NCI-H1436 treated with DMSO at 0.1 percent for 48 hours (cell line): ENCODE measurements at regions not wholly inside any gene's neighbourhood (a gene's known extent, or its start where the extent isn't known, plus 50 kb on each side); places are given as distances from the start of the nearest gene placed in this dataset.
"Not testable (repeated sequence)": the region's sequence is repeated elsewhere in the genome, so short reads cannot be mapped to it uniquely, and the experiment has no call there.

Experiments used
- DNase-seq: peaks from one replicate; lab custom pipeline; 2025; lab: John Stamatoyannopoulos, UW

GRCh38 chr12:97713270-97713669 is 250.7 kb downstream of the RMST start:
- no peak for DNase-seq

GRCh38 chr12:97714107-97714563 is 251.5 kb downstream of the RMST start:
- DNase-seq = no peak

DNA sequence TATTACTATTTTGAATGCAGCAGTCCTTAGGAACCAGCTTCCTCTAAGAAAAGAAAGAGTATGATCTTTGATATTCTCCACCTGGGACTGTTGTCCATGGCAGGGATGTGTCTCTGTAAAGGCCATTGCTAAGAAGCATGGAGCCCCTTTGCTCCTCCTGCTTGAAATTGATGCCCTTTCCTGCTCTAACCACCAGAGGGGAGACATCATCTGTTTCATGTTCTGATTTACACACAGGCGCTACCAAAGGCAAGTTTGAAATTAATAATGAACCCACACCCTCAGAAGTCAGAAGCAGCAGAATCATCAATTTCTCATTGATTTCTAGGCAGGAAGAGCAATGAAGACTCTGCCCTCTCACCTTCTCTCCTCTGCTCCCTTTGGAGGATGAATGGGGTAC is 253.8 kb downstream of the RMST start:
- DNase-seq = no peak

DNA sequence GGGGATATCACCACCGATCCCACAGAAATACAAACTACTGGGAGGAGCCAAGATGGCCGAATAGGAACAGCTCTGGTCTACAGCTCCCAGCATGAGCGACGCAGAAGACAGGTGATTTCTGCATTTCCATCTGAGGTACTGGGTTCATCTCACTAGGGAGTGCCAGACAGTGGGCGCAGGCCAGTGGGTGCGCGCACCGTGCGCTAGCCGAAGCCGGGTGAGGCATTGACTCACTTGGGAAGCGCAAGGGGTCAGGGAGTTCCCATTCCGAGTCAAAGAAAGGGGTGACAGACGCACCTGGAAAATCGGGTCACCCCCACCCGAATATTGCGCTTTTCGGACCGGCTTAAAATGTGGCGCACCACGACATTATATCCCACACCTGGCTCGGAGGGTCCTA is 261.2 kb downstream of the RMST start:
- not testable (repeated sequence) for DNase-seq

- no peak for DNase-seq
Measured at GRCh38 chr12:97745406-97746101, 282.9 kb downstream of the RMST start.

DNA sequence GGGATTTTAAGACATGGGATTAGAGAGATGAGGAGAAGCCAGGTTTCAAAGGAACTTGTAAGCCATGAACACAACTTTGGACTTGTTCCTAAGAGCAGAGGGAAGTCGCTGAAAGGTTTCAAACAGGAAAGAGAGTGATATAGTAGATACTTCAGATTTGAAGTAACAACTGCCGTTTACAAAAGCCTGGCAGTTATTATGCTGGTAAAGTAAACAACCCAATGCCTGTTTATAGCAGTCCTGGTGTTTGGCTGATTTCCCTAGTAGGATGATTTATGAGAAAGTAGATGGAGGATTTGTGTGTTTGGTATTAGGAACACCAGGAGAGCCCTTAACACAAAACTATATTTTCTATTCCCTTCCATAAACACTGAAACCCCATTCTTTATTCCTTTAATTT is 285.7 kb downstream of the RMST start:
- peak; percentile 71 for DNase-seq

- DNase-seq = no peak
Measured at GRCh38 chr12:97751704-97752103, 289.1 kb downstream of the RMST start.

DNA sequence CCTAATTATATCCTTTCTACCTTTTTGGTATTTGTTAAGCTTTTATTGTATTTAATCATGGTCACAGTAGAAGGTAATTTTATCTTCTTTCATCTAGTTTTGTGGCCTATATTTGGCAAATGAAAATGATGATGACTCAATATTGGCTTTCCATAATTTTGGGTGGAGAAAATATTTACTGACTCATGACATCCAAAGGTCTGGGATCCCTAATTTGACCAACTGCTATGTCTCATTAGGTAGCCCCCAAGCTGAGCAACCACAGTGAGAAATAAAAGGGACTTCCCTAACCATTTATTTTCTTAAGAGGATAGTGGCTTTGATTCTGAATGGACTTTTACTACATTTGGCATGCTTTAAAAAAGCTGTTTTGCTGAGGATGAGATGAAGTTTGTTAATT is 289.5 kb downstream of the RMST start:
- no peak for DNase-seq

DNA sequence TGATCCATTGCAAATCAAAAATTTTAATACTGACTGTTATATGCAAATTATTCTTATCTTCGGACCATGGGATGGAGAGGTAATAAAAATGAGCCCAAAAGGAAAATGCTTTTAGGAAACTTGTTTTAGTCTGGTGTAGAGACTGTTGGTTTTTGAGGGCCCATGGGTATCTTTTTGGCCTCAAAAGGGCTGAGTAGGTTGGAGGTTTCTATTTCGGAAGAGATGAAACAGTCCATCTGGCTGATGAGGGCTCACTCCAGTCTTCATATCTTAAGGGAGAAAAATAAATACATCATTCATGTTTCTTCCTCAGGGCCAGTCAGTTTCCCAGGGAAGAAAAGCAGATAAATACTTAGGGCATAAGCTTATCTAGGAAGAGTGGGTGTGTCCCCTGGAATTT is 290.7 kb downstream of the RMST start:
- DNase-seq = no peak

- DNase-seq = no peak
Measured at GRCh38 chr12:97754306-97754705, 291.7 kb downstream of the RMST start.

DNA sequence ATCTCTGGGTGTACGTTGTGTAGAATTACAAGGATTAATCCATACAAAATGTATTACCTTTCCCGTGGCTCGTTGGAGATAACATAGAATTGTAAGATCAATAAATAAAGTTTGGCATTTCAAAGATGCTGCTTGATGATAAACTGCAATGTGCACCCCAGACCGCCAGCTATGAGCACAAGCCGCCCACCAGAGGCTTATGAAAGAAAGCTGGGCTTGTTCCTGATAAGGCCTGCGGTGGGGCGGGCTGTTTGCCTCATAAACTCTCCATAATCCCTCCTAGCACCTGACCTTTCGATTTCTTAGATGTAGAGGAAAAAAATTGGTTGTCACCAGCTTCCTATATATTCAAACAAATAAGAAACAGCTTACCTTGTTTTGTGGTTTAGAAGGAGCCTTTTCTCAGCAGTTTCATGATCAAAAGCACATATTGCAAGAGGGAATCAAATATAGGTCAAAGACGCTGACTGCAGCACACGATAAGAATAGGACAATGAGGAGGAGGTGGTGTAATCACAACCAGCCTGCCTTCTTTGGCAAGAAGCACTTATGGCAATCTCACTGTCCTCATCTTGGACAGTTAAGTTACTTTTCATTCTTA is 293.6 kb downstream of the RMST start:
- DNase-seq = no peak

DNA sequence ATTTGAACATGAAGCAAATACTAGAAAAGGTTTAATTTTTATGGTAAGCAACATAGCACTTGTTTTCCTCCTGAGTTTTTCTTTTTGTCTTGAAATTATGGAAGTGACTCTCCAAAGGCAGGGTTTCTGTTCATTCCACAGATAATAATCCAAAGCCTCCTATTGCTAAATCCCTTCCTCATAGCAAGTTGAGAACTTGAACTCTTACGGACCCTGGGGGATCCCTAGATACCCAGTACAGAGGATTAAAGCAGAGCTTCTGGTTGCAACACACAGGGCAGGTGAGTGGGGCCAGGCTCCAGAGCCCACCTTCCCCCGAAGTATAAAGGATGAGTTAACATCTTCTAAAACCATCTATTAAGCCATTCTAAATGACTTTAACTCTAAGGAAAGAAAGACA is 294.1 kb downstream of the RMST start:
- DNase-seq = no peak

- DNase-seq = no peak
Measured at GRCh38 chr12:97757481-97758193, 295.0 kb downstream of the RMST start.

- DNase-seq = no peak
Measured at GRCh38 chr12:97758194-97758501, 295.5 kb downstream of the RMST start.

- DNase-seq = no peak
Measured at GRCh38 chr12:97758586-97758985, 296.0 kb downstream of the RMST start.

- no peak for DNase-seq
Measured at GRCh38 chr12:97760601-97761000, 298.0 kb downstream of the RMST start.

DNA sequence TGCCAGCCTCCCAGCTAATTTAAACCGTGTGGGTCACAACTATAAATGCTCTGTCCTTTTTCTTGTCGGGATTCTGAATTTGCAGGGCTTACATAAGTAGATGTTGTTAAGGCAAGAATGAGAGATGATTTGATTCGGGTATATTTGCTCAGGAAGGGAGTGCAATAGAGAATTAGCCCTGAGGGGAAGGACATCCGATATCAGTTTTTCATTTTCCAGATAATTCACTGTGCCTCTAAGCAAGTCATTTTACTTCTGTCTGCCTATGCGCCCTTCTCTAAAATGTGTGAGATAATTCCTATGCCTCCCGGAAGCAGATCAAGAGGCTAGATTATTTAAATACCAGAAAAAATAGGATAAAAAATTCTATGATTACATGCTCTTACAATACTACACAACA is 300.5 kb downstream of the RMST start:
- DNase-seq = no peak

DNA sequence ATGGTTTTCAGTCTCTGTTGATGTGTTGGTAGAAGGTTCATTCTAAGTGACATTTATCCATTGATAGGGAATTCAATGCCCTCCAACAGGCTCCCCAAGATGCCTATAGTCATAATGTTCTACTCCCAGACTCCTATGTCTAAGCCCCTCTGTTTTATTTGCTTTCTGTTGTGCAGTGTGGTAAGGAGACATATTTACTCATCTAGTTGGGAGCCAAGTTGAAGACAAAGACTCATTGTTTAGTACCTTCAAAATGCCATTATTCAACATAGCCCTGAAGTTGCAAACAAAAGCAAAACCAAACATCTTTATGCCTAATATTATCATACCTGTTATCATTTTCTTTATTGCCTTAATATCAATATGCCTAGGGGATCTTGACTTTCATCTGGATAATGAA is 302.1 kb downstream of the RMST start:
- DNase-seq = no peak

DNA sequence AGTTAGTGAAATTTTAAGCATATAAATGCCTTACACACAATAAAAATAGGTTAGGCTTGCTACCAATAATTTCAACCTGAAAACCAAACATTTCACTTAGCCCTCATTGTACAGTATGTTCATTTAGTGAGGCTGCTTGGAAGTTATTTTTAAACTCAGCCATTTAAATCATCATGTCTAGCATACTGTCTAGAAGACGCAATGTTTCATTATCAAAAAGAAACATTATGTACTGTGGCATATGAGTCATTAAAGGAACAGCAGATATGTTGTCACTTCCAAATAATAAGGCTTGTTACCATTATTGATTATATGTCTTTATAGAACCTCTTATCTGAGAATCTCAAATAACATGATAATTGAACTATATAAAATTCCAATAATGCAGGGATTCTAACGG is 304.7 kb downstream of the RMST start:
- no peak for DNase-seq

- DNase-seq = no peak
Measured at GRCh38 chr12:97778111-97778510, 315.5 kb downstream of the RMST start.

DNA sequence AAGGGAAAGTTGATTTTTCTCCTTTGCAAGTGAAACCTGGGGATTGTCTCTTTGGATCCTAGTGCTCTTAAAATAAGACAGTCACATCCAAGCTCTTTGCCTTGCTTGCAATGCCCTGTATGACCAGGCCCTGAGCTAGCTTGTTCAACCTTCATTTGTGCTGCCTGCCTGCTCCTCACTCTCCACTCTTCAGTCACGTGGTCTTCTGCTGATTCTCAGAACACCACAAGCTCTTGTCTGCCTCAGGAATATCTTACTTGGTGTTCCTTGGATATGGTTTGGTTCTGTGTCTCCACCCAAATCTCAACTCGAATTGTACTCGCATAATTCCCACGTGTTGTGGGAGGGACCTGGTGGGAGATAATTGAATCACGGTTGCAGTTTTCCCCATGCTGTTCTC is 318.7 kb downstream of the RMST start:
- DNase-seq = no peak

DNA sequence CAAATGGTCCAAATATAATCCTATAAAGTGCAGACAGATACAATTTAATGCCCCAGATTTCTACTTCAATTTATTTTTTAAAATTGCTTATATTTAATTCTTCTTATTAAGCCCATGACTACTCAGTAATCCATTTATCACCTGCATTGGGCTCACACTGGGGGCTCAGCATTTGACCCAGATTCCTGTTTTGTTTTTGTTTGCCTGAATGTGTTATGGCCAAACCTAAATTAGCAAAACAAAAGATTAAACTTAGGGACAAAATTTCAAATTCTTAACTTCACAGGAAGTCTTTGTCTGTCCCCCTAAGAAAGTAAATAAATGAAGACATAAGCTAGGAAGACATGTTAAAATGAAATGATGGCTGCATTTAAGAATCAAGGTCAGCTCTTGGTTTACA is 322.3 kb downstream of the RMST start:
- DNase-seq = no peak

- DNase-seq = no peak
Measured at GRCh38 chr12:97790281-97790680, 327.7 kb downstream of the RMST start.

DNA sequence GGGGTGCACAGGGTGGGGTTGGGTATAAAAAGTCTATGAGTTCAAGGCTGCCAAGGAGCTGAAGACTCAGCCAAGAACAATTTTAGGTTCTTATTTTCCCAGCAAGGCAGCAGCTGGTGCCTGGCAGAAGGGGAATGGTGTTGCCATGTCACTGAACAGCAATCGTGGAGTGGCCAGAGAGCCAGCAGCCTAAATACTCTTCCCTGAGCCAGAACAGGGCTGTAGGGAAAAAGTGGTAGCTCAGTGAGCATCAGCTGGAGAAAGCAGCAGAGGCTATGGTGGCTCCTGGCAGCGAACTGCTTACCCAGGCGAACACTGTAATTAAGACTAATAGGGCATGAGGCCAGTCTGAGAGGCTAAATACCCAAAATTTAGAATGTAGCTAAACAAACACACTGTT is 334.9 kb downstream of the RMST start:
- no peak for DNase-seq
